ENCODE measurements at regions not wholly inside any gene's neighbourhood (a gene's known extent, or its start where the extent isn't known, plus 50 kb on each side); places are given as distances from the start of the nearest gene placed in this dataset.

- TF ChIP-seq POLR2A (IDR thresholded peaks at IDR 0.05; ENCODE audit: low read depth, low read length): no peak
- TF ChIP-seq CTCF (IDR thresholded peaks at IDR 0.05; ENCODE audit: extremely low read depth in 1 of 2, insufficient read depth in 1 of 2, low read depth in 1 of 2, low read length in 2 of 2): no peak
- no peak for TF ChIP-seq POLR2AphosphoS5 (IDR thresholded peaks at IDR 0.05; ENCODE audit: insufficient read depth, low read depth, low read length)
- TF ChIP-seq MAX (IDR thresholded peaks at IDR 0.05; ENCODE audit: insufficient read depth, insufficient read length): no peak
- no peak for TF ChIP-seq MYC (IDR thresholded peaks at IDR 0.05; ENCODE audit: low read depth, low read length)
These were observed 99.5 kb downstream of the NEDD1 start for GRCh38 chr12:97006585-97006984.
